SK-N-SH treated with all-trans-retinoic acid at 6 μM for 48 hours (cell line): ENCODE measurements at regions not wholly inside any gene's neighbourhood (a gene's known extent, or its start where the extent isn't known, plus 50 kb on each side); places are given as distances from the start of the nearest gene placed in this dataset.

ENCODE experiments used
- ATAC-seq: fragments of 200-7000 bp; cut with Tn5 transposase; 3 replicates; pipeline ENCODE4 v1.9.1; 2020; ENCODE audit warnings: mild to moderate bottlenecking, moderate library complexity
- ARNTL ChIP-seq: fragments of 450-650 bp; formaldehyde crosslinking; IDR thresholded peaks from 2 replicates; pipeline ENCODE4 v1.5.0; 2020; ENCODE audit warnings: low read depth, mild to moderate bottlenecking, moderate library complexity, borderline replicate concordance
- BACH2 ChIP-seq: fragments of 250-450 bp; sonication (Bioruptor Pico); IDR thresholded peaks from 2 replicates; pipeline ENCODE4 v1.9.0; 2021; ENCODE audit warnings: mild to moderate bottlenecking, borderline replicate concordance
- CSDC2 ChIP-seq: fragments of 250-450 bp; sonication (Bioruptor Pico); IDR thresholded peaks from 2 replicates; pipeline ENCODE4 v1.5.0; 2020; ENCODE audit warnings: mild to moderate bottlenecking, moderate library complexity
- ESRRG ChIP-seq: fragments of 250-450 bp; sonication (Bioruptor Pico); IDR thresholded peaks from 2 replicates; pipeline ENCODE4 v1.6.1; 2021; ENCODE audit warnings: mild to moderate bottlenecking
- GLIS3 ChIP-seq: fragments of 250-450 bp; sonication (Bioruptor Pico); IDR thresholded peaks from 2 replicates; pipeline ENCODE4 v1.5.0; 2020; ENCODE audit warnings: mild to moderate bottlenecking, moderate library complexity
- ISL1 ChIP-seq: fragments of 250-450 bp; sonication (Bioruptor Pico); IDR thresholded peaks from 2 replicates; pipeline ENCODE4 v2.1.2; 2022; ENCODE audit warnings: mild to moderate bottlenecking, moderate library complexity
- OSR1 ChIP-seq: fragments of 250-450 bp; sonication (Bioruptor Pico); IDR thresholded peaks from 2 replicates; pipeline ENCODE4 v1.8.0; 2022; ENCODE audit warnings: moderate library complexity, mild to moderate bottlenecking, inconsistent platforms
- PPARA ChIP-seq: fragments of 250-450 bp; sonication (Bioruptor Pico); IDR thresholded peaks from 2 replicates; pipeline ENCODE4 v1.5.0; 2020; ENCODE audit warnings: mild to moderate bottlenecking, borderline replicate concordance
- RARB ChIP-seq: fragments of 250-450 bp; sonication (Bioruptor Pico); IDR thresholded peaks from 2 replicates; pipeline ENCODE4 v1.8.0; 2021; ENCODE audit warnings: mild to moderate bottlenecking, moderate library complexity
- SNAI2 ChIP-seq: fragments of 250-450 bp; sonication (Bioruptor Pico); IDR thresholded peaks from 2 replicates; pipeline ENCODE4 v1.5.0; 2020; ENCODE audit warnings: mild to moderate bottlenecking, moderate library complexity
- TCF4 ChIP-seq: fragments of 250-450 bp; sonication (Bioruptor Pico); IDR thresholded peaks from 2 replicates; pipeline ENCODE4 v1.8.0; 2021; ENCODE audit warnings: mild to moderate bottlenecking, moderate library complexity, borderline replicate concordance
- TOX ChIP-seq: fragments of 250-450 bp; sonication (Bioruptor Pico); IDR thresholded peaks from 2 replicates; pipeline ENCODE4 v1.8.0; 2021; ENCODE audit warnings: mild to moderate bottlenecking, moderate library complexity, borderline replicate concordance
- ZC3H10 ChIP-seq: fragments of 250-450 bp; sonication (Bioruptor Pico); IDR thresholded peaks from 2 replicates; pipeline ENCODE4 v1.5.1; 2021; ENCODE audit warnings: mild to moderate bottlenecking, moderate library complexity
- ZFP3 ChIP-seq: fragments of 250-450 bp; sonication (Bioruptor Pico); IDR thresholded peaks from 2 replicates; pipeline ENCODE4 v1.5.0; 2020; ENCODE audit warnings: mild to moderate bottlenecking, moderate library complexity
- ZFP30 ChIP-seq: fragments of 450-650 bp; formaldehyde crosslinking; IDR thresholded peaks from 2 replicates; pipeline ENCODE4 v1.5.0; 2022; ENCODE audit warnings: mild to moderate bottlenecking, moderate library complexity
- ZNF565 ChIP-seq: fragments of 450-650 bp; formaldehyde crosslinking; conservative IDR thresholded peaks from 2 replicates; pipeline ENCODE4 v1.5.0; 2020; ENCODE audit warnings: low read depth, mild to moderate bottlenecking, moderate library complexity
- ZNF70 ChIP-seq: fragments of 450-650 bp; formaldehyde crosslinking; IDR thresholded peaks from 2 replicates; pipeline ENCODE4 v1.5.0; 2020; ENCODE audit warnings: mild to moderate bottlenecking, moderate library complexity
- ZNF8 ChIP-seq: fragments of 450-650 bp; formaldehyde crosslinking; IDR thresholded peaks from 2 replicates; pipeline ENCODE4 v1.5.0; 2020; ENCODE audit warnings: mild to moderate bottlenecking, moderate library complexity
- TF ChIP-seq, protein P1 (sequence below): fragments of 250-450 bp; sonication (Bioruptor Pico); IDR thresholded peaks from 2 replicates; pipeline ENCODE4 v1.8.0; 2021; ENCODE audit warnings: low read depth, mild to moderate bottlenecking, moderate library complexity, borderline replicate concordance
- TF ChIP-seq, protein P2 (sequence below): fragments of 250-450 bp; sonication (Bioruptor Pico); IDR thresholded peaks from 2 replicates; pipeline ENCODE4 v1.8.0; 2020; ENCODE audit warnings: mild to moderate bottlenecking, moderate library complexity, borderline replicate concordance
- TF ChIP-seq, protein P3 (sequence below): fragments of 250-450 bp; sonication (Bioruptor Pico); IDR thresholded peaks from 2 replicates; pipeline ENCODE4 v1.5.0; 2020; ENCODE audit warnings: mild to moderate bottlenecking, moderate library complexity
- TF ChIP-seq, protein P4 (sequence below): fragments of 250-450 bp; sonication (Bioruptor Pico); IDR thresholded peaks from 2 replicates; pipeline ENCODE4 v1.5.1; 2021; ENCODE audit warnings: mild to moderate bottlenecking, moderate library complexity

- no peak for ATAC-seq
- TF ChIP-seq PPARA (no peak), ZNF70 (CRISPR knock-in tag) (no peak), OSR1 (no peak), RARB (CRISPR knock-in tag) (no peak), ZC3H10 (no peak), ISL1 (no peak)
- TF ChIP-seq, protein P1, sequence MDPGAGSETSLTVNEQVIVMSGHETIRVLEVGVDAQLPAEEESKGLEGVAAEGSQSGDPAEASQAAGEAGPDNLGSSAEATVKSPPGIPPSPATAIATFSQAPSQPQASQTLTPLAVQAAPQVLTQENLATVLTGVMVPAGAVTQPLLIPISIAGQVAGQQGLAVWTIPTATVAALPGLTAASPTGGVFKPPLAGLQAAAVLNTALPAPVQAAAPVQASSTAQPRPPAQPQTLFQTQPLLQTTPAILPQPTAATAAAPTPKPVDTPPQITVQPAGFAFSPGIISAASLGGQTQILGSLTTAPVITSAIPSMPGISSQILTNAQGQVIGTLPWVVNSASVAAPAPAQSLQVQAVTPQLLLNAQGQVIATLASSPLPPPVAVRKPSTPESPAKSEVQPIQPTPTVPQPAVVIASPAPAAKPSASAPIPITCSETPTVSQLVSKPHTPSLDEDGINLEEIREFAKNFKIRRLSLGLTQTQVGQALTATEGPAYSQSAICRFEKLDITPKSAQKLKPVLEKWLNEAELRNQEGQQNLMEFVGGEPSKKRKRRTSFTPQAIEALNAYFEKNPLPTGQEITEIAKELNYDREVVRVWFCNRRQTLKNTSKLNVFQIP: no peak
Measured at GRCh38 chr6:3937438-3937837, 88.3 kb downstream of the FAM50B start.

DNA sequence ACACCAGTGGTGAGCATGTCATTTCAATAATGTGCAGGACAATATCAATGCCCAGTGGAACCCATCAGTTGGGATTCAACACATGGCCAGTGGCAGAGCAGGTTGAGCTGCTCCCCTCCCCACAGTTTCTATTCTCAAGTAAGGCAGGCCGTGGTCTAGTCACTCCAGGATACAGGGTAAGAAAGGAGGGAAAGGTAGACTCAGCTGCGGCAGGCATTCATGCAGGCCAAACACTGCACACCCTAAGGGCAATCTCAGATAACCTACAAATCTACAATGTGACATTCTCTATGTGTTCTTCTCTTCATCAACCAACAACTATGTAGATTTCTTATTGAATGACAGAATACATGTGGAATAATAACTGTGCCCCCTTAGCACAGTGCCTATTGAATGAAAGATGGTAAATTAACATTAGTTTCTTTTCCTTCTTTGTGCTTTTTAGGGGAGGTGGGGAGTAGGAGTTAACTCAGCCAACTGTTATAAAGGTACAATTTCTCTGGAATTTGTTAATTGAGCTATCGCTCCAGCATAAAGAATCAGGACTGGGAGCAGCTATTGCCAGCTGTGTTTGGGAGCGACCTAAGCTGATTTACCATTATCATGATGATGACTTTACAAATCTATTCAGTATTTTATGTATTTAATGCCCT, 89.7 kb downstream of the FAM50B start:
- no peak for TF ChIP-seq TCF4 (CRISPR knock-in tag)
- TF ChIP-seq BACH2 (CRISPR knock-in tag): no peak
- no peak for TF ChIP-seq OSR1
- no peak for TF ChIP-seq CSDC2
- TF ChIP-seq ISL1: no peak
- no peak for TF ChIP-seq ZNF70 (CRISPR knock-in tag)
- TF ChIP-seq SNAI2 (CRISPR knock-in tag): no peak
- no peak for TF ChIP-seq TOX (CRISPR knock-in tag)
- no peak for TF ChIP-seq ZFP30 (CRISPR knock-in tag)
- TF ChIP-seq, protein P2, sequence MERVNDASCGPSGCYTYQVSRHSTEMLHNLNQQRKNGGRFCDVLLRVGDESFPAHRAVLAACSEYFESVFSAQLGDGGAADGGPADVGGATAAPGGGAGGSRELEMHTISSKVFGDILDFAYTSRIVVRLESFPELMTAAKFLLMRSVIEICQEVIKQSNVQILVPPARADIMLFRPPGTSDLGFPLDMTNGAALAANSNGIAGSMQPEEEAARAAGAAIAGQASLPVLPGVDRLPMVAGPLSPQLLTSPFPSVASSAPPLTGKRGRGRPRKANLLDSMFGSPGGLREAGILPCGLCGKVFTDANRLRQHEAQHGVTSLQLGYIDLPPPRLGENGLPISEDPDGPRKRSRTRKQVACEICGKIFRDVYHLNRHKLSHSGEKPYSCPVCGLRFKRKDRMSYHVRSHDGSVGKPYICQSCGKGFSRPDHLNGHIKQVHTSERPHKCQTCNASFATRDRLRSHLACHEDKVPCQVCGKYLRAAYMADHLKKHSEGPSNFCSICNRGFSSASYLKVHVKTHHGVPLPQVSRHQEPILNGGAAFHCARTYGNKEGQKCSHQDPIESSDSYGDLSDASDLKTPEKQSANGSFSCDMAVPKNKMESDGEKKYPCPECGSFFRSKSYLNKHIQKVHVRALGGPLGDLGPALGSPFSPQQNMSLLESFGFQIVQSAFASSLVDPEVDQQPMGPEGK (CRISPR knock-in tag): no peak
- no peak for TF ChIP-seq ARNTL (CRISPR knock-in tag)
- no peak for TF ChIP-seq ZFP3 (CRISPR knock-in tag)
- TF ChIP-seq ZC3H10: no peak
- TF ChIP-seq, all 23 proteins: peak for 0
- no peak for ATAC-seq

- no peak for TF ChIP-seq ISL1
- no peak for TF ChIP-seq ZNF70 (CRISPR knock-in tag)
- no peak for TF ChIP-seq RARB (CRISPR knock-in tag)
- TF ChIP-seq, all 23 proteins: peak for 0
Measured at GRCh38 chr6:3939368-3939958, 90.3 kb downstream of the FAM50B start.

GRCh38 chr6:3939964-3940363, 90.8 kb downstream of the FAM50B start:
- ATAC-seq: no peak; the same call in 2 of the 3 replicates
- no peak for TF ChIP-seq ZNF8
- no peak for TF ChIP-seq OSR1
- no peak for TF ChIP-seq GLIS3 (CRISPR knock-in tag)
- TF ChIP-seq ISL1: no peak
- TF ChIP-seq, protein P2 (CRISPR knock-in tag): no peak
- TF ChIP-seq PPARA: no peak
- no peak for TF ChIP-seq TOX (CRISPR knock-in tag)
- TF ChIP-seq ESRRG (CRISPR knock-in tag): no peak
- TF ChIP-seq ZFP3 (CRISPR knock-in tag): no peak
- TF ChIP-seq CSDC2: no peak
- TF ChIP-seq ZFP30 (CRISPR knock-in tag): no peak
- no peak for TF ChIP-seq ARNTL (CRISPR knock-in tag)
- no peak for TF ChIP-seq TCF4 (CRISPR knock-in tag)
- TF ChIP-seq ZNF565 (CRISPR knock-in tag): no peak
- no peak for TF ChIP-seq ZC3H10
- TF ChIP-seq, protein P3, sequence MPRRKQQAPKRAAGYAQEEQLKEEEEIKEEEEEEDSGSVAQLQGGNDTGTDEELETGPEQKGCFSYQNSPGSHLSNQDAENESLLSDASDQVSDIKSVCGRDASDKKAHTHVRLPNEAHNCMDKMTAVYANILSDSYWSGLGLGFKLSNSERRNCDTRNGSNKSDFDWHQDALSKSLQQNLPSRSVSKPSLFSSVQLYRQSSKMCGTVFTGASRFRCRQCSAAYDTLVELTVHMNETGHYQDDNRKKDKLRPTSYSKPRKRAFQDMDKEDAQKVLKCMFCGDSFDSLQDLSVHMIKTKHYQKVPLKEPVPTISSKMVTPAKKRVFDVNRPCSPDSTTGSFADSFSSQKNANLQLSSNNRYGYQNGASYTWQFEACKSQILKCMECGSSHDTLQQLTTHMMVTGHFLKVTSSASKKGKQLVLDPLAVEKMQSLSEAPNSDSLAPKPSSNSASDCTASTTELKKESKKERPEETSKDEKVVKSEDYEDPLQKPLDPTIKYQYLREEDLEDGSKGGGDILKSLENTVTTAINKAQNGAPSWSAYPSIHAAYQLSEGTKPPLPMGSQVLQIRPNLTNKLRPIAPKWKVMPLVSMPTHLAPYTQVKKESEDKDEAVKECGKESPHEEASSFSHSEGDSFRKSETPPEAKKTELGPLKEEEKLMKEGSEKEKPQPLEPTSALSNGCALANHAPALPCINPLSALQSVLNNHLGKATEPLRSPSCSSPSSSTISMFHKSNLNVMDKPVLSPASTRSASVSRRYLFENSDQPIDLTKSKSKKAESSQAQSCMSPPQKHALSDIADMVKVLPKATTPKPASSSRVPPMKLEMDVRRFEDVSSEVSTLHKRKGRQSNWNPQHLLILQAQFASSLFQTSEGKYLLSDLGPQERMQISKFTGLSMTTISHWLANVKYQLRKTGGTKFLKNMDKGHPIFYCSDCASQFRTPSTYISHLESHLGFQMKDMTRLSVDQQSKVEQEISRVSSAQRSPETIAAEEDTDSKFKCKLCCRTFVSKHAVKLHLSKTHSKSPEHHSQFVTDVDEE (CRISPR knock-in tag): no peak
- no peak for TF ChIP-seq ZNF70 (CRISPR knock-in tag)
- no peak for TF ChIP-seq BACH2 (CRISPR knock-in tag)
- TF ChIP-seq, protein P4, sequence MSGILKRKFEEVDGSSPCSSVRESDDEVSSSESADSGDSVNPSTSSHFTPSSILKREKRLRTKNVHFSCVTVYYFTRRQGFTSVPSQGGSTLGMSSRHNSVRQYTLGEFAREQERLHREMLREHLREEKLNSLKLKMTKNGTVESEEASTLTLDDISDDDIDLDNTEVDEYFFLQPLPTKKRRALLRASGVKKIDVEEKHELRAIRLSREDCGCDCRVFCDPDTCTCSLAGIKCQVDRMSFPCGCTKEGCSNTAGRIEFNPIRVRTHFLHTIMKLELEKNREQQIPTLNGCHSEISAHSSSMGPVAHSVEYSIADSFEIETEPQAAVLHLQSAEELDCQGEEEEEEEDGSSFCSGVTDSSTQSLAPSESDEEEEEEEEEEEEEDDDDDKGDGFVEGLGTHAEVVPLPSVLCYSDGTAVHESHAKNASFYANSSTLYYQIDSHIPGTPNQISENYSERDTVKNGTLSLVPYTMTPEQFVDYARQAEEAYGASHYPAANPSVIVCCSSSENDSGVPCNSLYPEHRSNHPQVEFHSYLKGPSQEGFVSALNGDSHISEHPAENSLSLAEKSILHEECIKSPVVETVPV (CRISPR knock-in tag): no peak

More at GRCh38 chr6:3939368-3939958, 90.3 kb downstream of the FAM50B start:
- ATAC-seq: no peak; the same call in 2 of the 3 replicates
